ENCODE measurements at regions not wholly inside any gene's neighbourhood (a gene's known extent, or its start where the extent isn't known, plus 50 kb on each side); places are given as distances from the start of the nearest gene placed in this dataset.

- H3K4me1 ChIP-seq (ENCODE audit: control insufficient read depth, extremely low read depth, insufficient read depth, low read length): no peaks in the 10 kb centered on the region
- no peaks in the 10 kb centered on the region for H4K20me1 ChIP-seq (ENCODE audit: control insufficient read depth, extremely low read depth, insufficient read depth, low read length)
- TF ChIP-seq EZH2 (IDR thresholded peaks at IDR 0.05; ENCODE audit: low read length, missing control alignments): no peak
- no peaks in the 10 kb centered on the region for H3K36me3 ChIP-seq (ENCODE audit: control insufficient read depth, insufficient read depth, low read length)
- no peak overlapping the region for H3K27ac ChIP-seq (ENCODE audit: insufficient read depth, low read length)
- H3K4me2 ChIP-seq (ENCODE audit: extremely low read depth, insufficient read depth, low read length): no peak overlapping the region
- no peaks in the 10 kb centered on the region for H3K9me3 ChIP-seq (ENCODE audit: control insufficient read depth, insufficient read depth, low read depth, low read length)
- no peak overlapping the region for H2AFZ ChIP-seq (ENCODE audit: low read length)
- no peak overlapping the region for H3K9ac ChIP-seq (ENCODE audit: insufficient read depth, low read length)
- H3K79me2 ChIP-seq (ENCODE audit: control insufficient read depth, insufficient read depth, low read length): no peaks in the 10 kb centered on the region
- H3K4me3 ChIP-seq (replicated peaks in 1 of 4; ENCODE audit: control extremely low read depth in 1 of 4, insufficient read depth in 1 of 4, low read depth in 3 of 4, low read length in 4 of 4): no peak overlapping the region
- H3K27me3 ChIP-seq (ENCODE audit: control insufficient read depth, insufficient read depth, low read length): no peaks in the 10 kb centered on the region
- DNase-seq (ENCODE audit: low read depth in 2 of 2): no peak
Measured at GRCh38 chr17:53668854-53669253, 153.9 kb upstream of the KIF2B start.

- Histone ChIP-seq H3K9ac (ENCODE audit: insufficient read depth, low read length) (no peak overlapping the region), H3K9me3 (ENCODE audit: control insufficient read depth, insufficient read depth, low read depth, low read length) (no peaks in the 10 kb centered on the region), H2AFZ (ENCODE audit: low read length) (no peak overlapping the region), H3K4me2 (ENCODE audit: extremely low read depth, insufficient read depth, low read length) (no peak overlapping the region), H3K36me3 (ENCODE audit: control insufficient read depth, insufficient read depth, low read length) (no peaks in the 10 kb centered on the region), H3K4me1 (ENCODE audit: control insufficient read depth, extremely low read depth, insufficient read depth, low read length) (no peaks in the 10 kb centered on the region), H3K4me3 (replicated peaks in 1 of 4; ENCODE audit: control extremely low read depth in 1 of 4, insufficient read depth in 1 of 4, low read depth in 3 of 4, low read length in 4 of 4) (no peak overlapping the region), H3K27ac (ENCODE audit: insufficient read depth, low read length) (no peak overlapping the region), H3K79me2 (ENCODE audit: control insufficient read depth, insufficient read depth, low read length) (no peaks in the 10 kb centered on the region), H4K20me1 (ENCODE audit: control insufficient read depth, extremely low read depth, insufficient read depth, low read length) (no peaks in the 10 kb centered on the region), H3K27me3 (ENCODE audit: control insufficient read depth, insufficient read depth, low read length) (no peaks in the 10 kb centered on the region)
- TF ChIP-seq CTCF (conservative IDR thresholded peaks at IDR 0.05 in 1 of 2, IDR thresholded peaks at IDR 0.05 in 1 of 2; ENCODE audit: low read depth in 1 of 2, low read length in 2 of 2): no peak
- no peak for TF ChIP-seq EZH2 (IDR thresholded peaks at IDR 0.05; ENCODE audit: low read length, missing control alignments)
- DNase-seq (ENCODE audit: low read depth in 2 of 2): no peak
Measured at GRCh38 chr17:53662608-53663007, 160.1 kb upstream of the KIF2B start.

- Histone ChIP-seq H3K36me3 (ENCODE audit: control insufficient read depth, insufficient read depth, low read length) (no peaks in the 10 kb centered on the region), H3K9ac (ENCODE audit: insufficient read depth, low read length) (no peak overlapping the region), H3K4me1 (ENCODE audit: control insufficient read depth, extremely low read depth, insufficient read depth, low read length) (no peaks in the 10 kb centered on the region), H3K4me3 (replicated peaks in 1 of 4; ENCODE audit: control extremely low read depth in 1 of 4, insufficient read depth in 1 of 4, low read depth in 3 of 4, low read length in 4 of 4) (no peak overlapping the region), H4K20me1 (ENCODE audit: control insufficient read depth, extremely low read depth, insufficient read depth, low read length) (no peaks in the 10 kb centered on the region), H3K27ac (ENCODE audit: insufficient read depth, low read length) (no peak overlapping the region), H3K9me3 (ENCODE audit: control insufficient read depth, insufficient read depth, low read depth, low read length) (no peaks in the 10 kb centered on the region), H3K4me2 (ENCODE audit: extremely low read depth, insufficient read depth, low read length) (no peak overlapping the region), H3K27me3 (ENCODE audit: control insufficient read depth, insufficient read depth, low read length) (no peaks in the 10 kb centered on the region), H3K79me2 (ENCODE audit: control insufficient read depth, insufficient read depth, low read length) (no peaks in the 10 kb centered on the region), H2AFZ (ENCODE audit: low read length) (no peak overlapping the region)
- TF ChIP-seq CTCF (conservative IDR thresholded peaks at IDR 0.05 in 1 of 2, IDR thresholded peaks at IDR 0.05 in 1 of 2; ENCODE audit: low read depth in 1 of 2, low read length in 2 of 2): no peak
- no peak for TF ChIP-seq EZH2 (IDR thresholded peaks at IDR 0.05; ENCODE audit: low read length, missing control alignments)
- no peak for DNase-seq (ENCODE audit: low read depth in 2 of 2)
Measured at GRCh38 chr17:53659181-53659580, 163.5 kb upstream of the KIF2B start.
